ENCODE measurements at regions not wholly inside any gene's neighbourhood (a gene's known extent, or its start where the extent isn't known, plus 50 kb on each side); places are given as distances from the start of the nearest gene placed in this dataset.
A peak's percentile ranks its signal among the peaks of the same experiment; 100 is the strongest.

GRCh38 chr5:158074992-158075769 lies 216.2 kb upstream of the CLINT1 start (continued):
- TF ChIP-seq CTCF (CRISPR knock-in tag; IDR thresholded peaks at IDR 0.05) (peak; percentile 67), ZBTB1 (CRISPR knock-in tag; IDR thresholded peaks at IDR 0.05; ENCODE audit: borderline replicate concordance) (no peak), ETV6 (CRISPR knock-in tag; conservative IDR thresholded peaks at IDR 0.05) (no peak), SMC3 (IDR thresholded peaks at IDR 0.05; ENCODE audit: low read length) (peak; percentile 70; the same call in 1 of the 2 replicates), PAXIP1 (CRISPR knock-in tag; conservative IDR thresholded peaks at IDR 0.05) (no peak), STAG1 (CRISPR knock-in tag; IDR thresholded peaks at IDR 0.05) (peak; percentile 62)

- no peaks in the 10 kb centered on the region for H3K9me3 ChIP-seq (ENCODE audit: low read length)
- H3K36me3 ChIP-seq (replicated peaks in 1 of 2; ENCODE audit: control insufficient read depth in 1 of 2, insufficient read depth in 2 of 2, low read length in 2 of 2) = no peaks in the 10 kb centered on the region
- no peak overlapping the region for H3K9ac ChIP-seq (ENCODE audit: insufficient read depth, low read depth, low read length)
- H3K79me2 ChIP-seq (ENCODE audit: insufficient read depth, low read length) = no peaks in the 10 kb centered on the region
- H3K27me3 ChIP-seq (ENCODE audit: control insufficient read depth in 1 of 2, insufficient read depth in 2 of 2, low read length in 2 of 2) = no peaks in the 10 kb centered on the region
- H3K4me1 ChIP-seq (ENCODE audit: insufficient read depth, low read length) = no peaks in the 10 kb centered on the region
- no peak for FAIRE-seq
- no TSS peak for BruUV-seq (replicated peaks)
- no peak overlapping the region for H3K27ac ChIP-seq (ENCODE audit: extremely low read length, insufficient read depth, low read length)
- 72% methylated on average over 2 of the region's 2 CpGs for WGBS (ENCODE audit: low lambda C conversion rate)
- no peak overlapping the region for H3K4me3 ChIP-seq (replicated peaks in 1 of 3; ENCODE audit: insufficient read depth in 1 of 3, low read depth in 2 of 3, low read length in 3 of 3)
- H2AFZ ChIP-seq (ENCODE audit: low read length) = no peak overlapping the region
- in situ Hi-C loops (cut with HindIII; ENCODE audit: extremely low pct_ligation_motif_present, low pct_unique_long_range_greater_than_20kb) = loop anchor here (10.0 kb wide), 1 partner anchor 1030 kb away; no protein-coding TSS in a partner anchor
- ChIA-PET POLR2A (no interaction called here), CTCF (ENCODE audit: low intra/inter-chr PET ratio, low total read pairs) (interaction anchor here (0.7 to 1.4 kb wide), 2 partner anchors 1032 to 1059 kb away, joined by 3 to 8 read pairs; no protein-coding TSS in a partner anchor)
- no peak for ATAC-seq
- H3K4me2 ChIP-seq (ENCODE audit: low read depth, low read length) = no peak overlapping the region
- intact Hi-C loops (cut with micrococcal nuclease; ENCODE audit: unreplicated experiment) = no loop called here
- DNase-seq (ENCODE audit: low spot score) = no peak
- no peaks in the 10 kb centered on the region for H4K20me1 ChIP-seq (ENCODE audit: insufficient read depth, low read length)
- TF ChIP-seq FOXP1 (IDR thresholded peaks at IDR 0.05) = no peak
- no peak for TF ChIP-seq FOXP1 (CRISPR knock-in tag; IDR thresholded peaks at IDR 0.05)
- TF ChIP-seq ZNF510 (CRISPR knock-in tag; IDR thresholded peaks at IDR 0.05; ENCODE audit: low read depth) = no peak
- TF ChIP-seq GMEB2 (CRISPR knock-in tag; IDR thresholded peaks at IDR 0.05; ENCODE audit: low read depth) = no peak
- no peak for TF ChIP-seq ZNF746 (CRISPR knock-in tag; IDR thresholded peaks at IDR 0.05)
- TF ChIP-seq SRSF4 (IDR thresholded peaks at IDR 0.05; ENCODE audit: low read depth, low read length, poor library complexity, severe bottlenecking) = no peak
- TF ChIP-seq NCOA5 (CRISPR knock-in tag; IDR thresholded peaks at IDR 0.05) = no peak
- TF ChIP-seq GZF1 (CRISPR knock-in tag; IDR thresholded peaks at IDR 0.05) = no peak
- TF ChIP-seq MBD4 (IDR thresholded peaks at IDR 0.05; ENCODE audit: borderline replicate concordance, low read length) = no peak
- no peak for TF ChIP-seq MTF1 (CRISPR knock-in tag; IDR thresholded peaks at IDR 0.05)
- TF ChIP-seq ZNF782 (CRISPR knock-in tag; IDR thresholded peaks at IDR 0.05; ENCODE audit: borderline replicate concordance) = no peak
- no peak for TF ChIP-seq BORCS8-MEF2B (CRISPR knock-in tag; IDR thresholded peaks at IDR 0.05)
- no peak for TF ChIP-seq TEAD3 (CRISPR knock-in tag; optimal IDR thresholded peaks at IDR 0.05; ENCODE audit: borderline replicate concordance)
These were observed 215.6 kb upstream of the CLINT1 start for GRCh38 chr5:158074597-158074991.
